ENCODE measurements at regions not wholly inside any gene's neighbourhood (a gene's known extent, or its start where the extent isn't known, plus 50 kb on each side); places are given as distances from the start of the nearest gene placed in this dataset.

- intact Hi-C loops (cut with DNase I), result no loop called here
- peak in 2 of 42 donors; percentile 14 to 35 for DNase-seq
Measured at GRCh38 chr18:78693429-78693828, 286.2 kb upstream of the SALL3 start.

GRCh38 chr18:78696698-78697435 is 282.8 kb upstream of the SALL3 start:
- peak in 3 of 42 donors; percentile 11 to 34 (median 17) for DNase-seq
- intact Hi-C loops (cut with DNase I), result no loop called here

GRCh38 chr18:78697446-78697845 is 282.2 kb upstream of the SALL3 start:
- DNase-seq, result peak in 3 of 42 donors; percentile 3 to 26 (median 12)
- intact Hi-C loops (cut with DNase I), result no loop called here

- intact Hi-C loops (cut with DNase I), result no loop called here
- DNase-seq, result peak in 2 of 42 donors; percentile 2 to 12
Measured at GRCh38 chr18:78698914-78699313, 280.7 kb upstream of the SALL3 start.

GRCh38 chr18:78699499-78699898 is 280.1 kb upstream of the SALL3 start:
- DNase-seq, result peak in 3 of 42 donors; percentile 12 to 38 (median 15)

GRCh38 chr18:78701771-78702396 is 277.7 kb upstream of the SALL3 start:
- peak in 3 of 42 donors; percentile 1 to 17 (median 10) for DNase-seq
- intact Hi-C loops (cut with DNase I), result no loop called here

More at GRCh38 chr18:78699499-78699898, 280.1 kb upstream of the SALL3 start:
- intact Hi-C loops (cut with DNase I), result no loop called here

GRCh38 chr18:78703291-78703690 is 276.3 kb upstream of the SALL3 start:
- intact Hi-C loops (cut with DNase I), result no loop called here
- peak in 4 of 42 donors; percentile 23 to 43 (median 28) for DNase-seq

GRCh38 chr18:78704971-78705461 is 274.6 kb upstream of the SALL3 start:
- peak in 3 of 42 donors; percentile 14 to 42 (median 19) for DNase-seq
- intact Hi-C loops (cut with DNase I), result no loop called here

- intact Hi-C loops (cut with DNase I), result no loop called here
- peak in 3 of 42 donors; percentile 2 to 16 (median 7) for DNase-seq
Measured at GRCh38 chr18:78709261-78709809, 270.3 kb upstream of the SALL3 start.

GRCh38 chr18:78711316-78711715 is 268.3 kb upstream of the SALL3 start:
- intact Hi-C loops (cut with DNase I), result no loop called here
- DNase-seq, result peak in 2 of 42 donors; percentile 8 to 18

GRCh38 chr18:78711971-78712370 is 267.6 kb upstream of the SALL3 start:
- intact Hi-C loops (cut with DNase I), result no loop called here
- peak in 2 of 42 donors; percentile 4 to 15 for DNase-seq

GRCh38 chr18:78713069-78713468 is 266.5 kb upstream of the SALL3 start:
- intact Hi-C loops (cut with DNase I), result no loop called here
- peak in 1 of 42 donors; percentile 10 for DNase-seq

GRCh38 chr18:78713726-78714125 is 265.9 kb upstream of the SALL3 start:
- intact Hi-C loops (cut with DNase I), result no loop called here

GRCh38 chr18:78716022-78716421 is 263.6 kb upstream of the SALL3 start:
- peak in 1 of 42 donors; percentile 16 for DNase-seq
- intact Hi-C loops (cut with DNase I), result no loop called here

More at GRCh38 chr18:78713726-78714125, 265.9 kb upstream of the SALL3 start:
- DNase-seq, result peak in 1 of 42 donors; percentile 11

- intact Hi-C loops (cut with DNase I), result no loop called here
- peak in 1 of 42 donors; percentile 21 for DNase-seq
Measured at GRCh38 chr18:78716581-78716980, 263.0 kb upstream of the SALL3 start.

GRCh38 chr18:78717051-78717765 is 262.4 kb upstream of the SALL3 start:
- intact Hi-C loops (cut with DNase I), result no loop called here
- peak in 2 of 42 donors; percentile 6 to 19 for DNase-seq

GRCh38 chr18:78717766-78718150 is 261.9 kb upstream of the SALL3 start:
- DNase-seq, result no peak
- intact Hi-C loops (cut with DNase I), result no loop called here

- intact Hi-C loops (cut with DNase I), result no loop called here
- DNase-seq, result no peak
Measured at GRCh38 chr18:78719821-78720220, 259.8 kb upstream of the SALL3 start.

Measured in head of caudate nucleus (tissue), 42 donors.